ENCODE measurements at regions not wholly inside any gene's neighbourhood (a gene's known extent, or its start where the extent isn't known, plus 50 kb on each side); places are given as distances from the start of the nearest gene placed in this dataset.

DNA sequence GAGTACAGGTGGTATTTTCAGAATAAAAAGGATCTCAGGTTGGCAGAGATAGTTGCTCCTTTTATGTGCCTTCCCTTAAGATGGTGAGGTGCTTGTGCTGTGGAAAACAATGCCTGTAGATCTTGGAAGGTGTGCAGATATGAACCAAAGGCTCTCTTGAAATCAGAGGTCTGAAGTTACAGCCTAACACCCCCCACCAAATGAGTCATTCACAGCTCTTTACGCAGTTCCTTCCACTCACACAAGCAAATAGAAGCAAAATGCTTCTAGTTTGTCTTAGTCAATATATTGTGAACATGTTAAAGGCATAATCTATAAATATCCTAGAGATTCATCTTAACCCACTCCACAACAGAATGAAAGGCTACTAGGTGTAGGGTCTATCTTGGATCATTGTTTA lies 128.9 kb upstream of the NR5A2 start:
- no peaks in the 10 kb centered on the region for H3K4me1 ChIP-seq (ENCODE audit: insufficient read depth, poor library complexity, severe bottlenecking)
- no peak for TF ChIP-seq CTCF (IDR thresholded peaks at IDR 0.05; ENCODE audit: poor library complexity, severe bottlenecking)
- no peak overlapping the region for H3K27ac ChIP-seq (ENCODE audit: poor library complexity, severe bottlenecking)
- ATAC-seq (ENCODE audit: low read depth) (no peak), DNase-seq (ENCODE audit: low spot score) (no peak)
- H3K9me3 ChIP-seq (ENCODE audit: severe bottlenecking) = no peaks in the 10 kb centered on the region
- no peaks in the 10 kb centered on the region for H3K27me3 ChIP-seq (ENCODE audit: insufficient read depth, poor library complexity, severe bottlenecking)
- no peak overlapping the region for H3K4me3 ChIP-seq (ENCODE audit: severe bottlenecking)
- no peaks in the 10 kb centered on the region for H3K36me3 ChIP-seq (ENCODE audit: low read depth)

- DNase-seq (ENCODE audit: low spot score) = no peak
- no peak for ATAC-seq (ENCODE audit: low read depth)
- Histone ChIP-seq H3K9me3 (ENCODE audit: severe bottlenecking) (no peaks in the 10 kb centered on the region), H3K27ac (ENCODE audit: poor library complexity, severe bottlenecking) (no peak overlapping the region), H3K27me3 (ENCODE audit: insufficient read depth, poor library complexity, severe bottlenecking) (no peaks in the 10 kb centered on the region), H3K4me1 (ENCODE audit: insufficient read depth, poor library complexity, severe bottlenecking) (no peaks in the 10 kb centered on the region), H3K36me3 (ENCODE audit: low read depth) (no peaks in the 10 kb centered on the region), H3K4me3 (ENCODE audit: severe bottlenecking) (no peak overlapping the region)
- TF ChIP-seq CTCF (IDR thresholded peaks at IDR 0.05; ENCODE audit: poor library complexity, severe bottlenecking) = no peak
Observed at GRCh38 chr1:199901341-199901740, 126.2 kb upstream of the NR5A2 start.

- no peak for ATAC-seq (ENCODE audit: low read depth)
- TF ChIP-seq CTCF (IDR thresholded peaks at IDR 0.05; ENCODE audit: poor library complexity, severe bottlenecking) = no peak
Observed at GRCh38 chr1:199907361-199907760, 120.1 kb upstream of the NR5A2 start.

GRCh38 chr1:199909137-199909536 lies 118.4 kb upstream of the NR5A2 start:
- no peak for DNase-seq (ENCODE audit: low spot score)
- no peak for TF ChIP-seq CTCF (IDR thresholded peaks at IDR 0.05; ENCODE audit: poor library complexity, severe bottlenecking)

More at GRCh38 chr1:199907361-199907760, 120.1 kb upstream of the NR5A2 start:
- H3K27me3 ChIP-seq (ENCODE audit: insufficient read depth, poor library complexity, severe bottlenecking) = no peaks in the 10 kb centered on the region
- H3K4me1 ChIP-seq (ENCODE audit: insufficient read depth, poor library complexity, severe bottlenecking) = peaks cover 13% of the 10 kb centered on the region
- no peak overlapping the region for H3K4me3 ChIP-seq (ENCODE audit: severe bottlenecking)
- no peak for DNase-seq (ENCODE audit: low spot score)
- H3K36me3 ChIP-seq (ENCODE audit: low read depth) = no peaks in the 10 kb centered on the region
- no peaks in the 10 kb centered on the region for H3K9me3 ChIP-seq (ENCODE audit: severe bottlenecking)
- H3K27ac ChIP-seq (ENCODE audit: poor library complexity, severe bottlenecking) = no peak overlapping the region

GRCh38 chr1:199913318-199913717 lies 114.2 kb upstream of the NR5A2 start:
- H3K27ac ChIP-seq (ENCODE audit: poor library complexity, severe bottlenecking) = no peak overlapping the region
- no peaks in the 10 kb centered on the region for H3K9me3 ChIP-seq (ENCODE audit: severe bottlenecking)
- no peaks in the 10 kb centered on the region for H3K27me3 ChIP-seq (ENCODE audit: insufficient read depth, poor library complexity, severe bottlenecking)
- H3K36me3 ChIP-seq (ENCODE audit: low read depth) = no peaks in the 10 kb centered on the region
- DNase-seq (ENCODE audit: low spot score) = no peak
- no peak overlapping the region for H3K4me3 ChIP-seq (ENCODE audit: severe bottlenecking)
- ATAC-seq (ENCODE audit: low read depth) = no peak
- peaks cover 13% of the 10 kb centered on the region for H3K4me1 ChIP-seq (ENCODE audit: insufficient read depth, poor library complexity, severe bottlenecking)
- no peak for TF ChIP-seq CTCF (IDR thresholded peaks at IDR 0.05; ENCODE audit: poor library complexity, severe bottlenecking)

More at GRCh38 chr1:199909137-199909536, 118.4 kb upstream of the NR5A2 start:
- ATAC-seq (ENCODE audit: low read depth) = peak; percentile 58
- Histone ChIP-seq H3K27ac (ENCODE audit: poor library complexity, severe bottlenecking) (peak overlapping the region; percentile 18), H3K9me3 (ENCODE audit: severe bottlenecking) (no peaks in the 10 kb centered on the region), H3K4me1 (ENCODE audit: insufficient read depth, poor library complexity, severe bottlenecking) (peaks cover 13% of the 10 kb centered on the region), H3K36me3 (ENCODE audit: low read depth) (no peaks in the 10 kb centered on the region), H3K27me3 (ENCODE audit: insufficient read depth, poor library complexity, severe bottlenecking) (no peaks in the 10 kb centered on the region), H3K4me3 (ENCODE audit: severe bottlenecking) (no peak overlapping the region)
